GM13977 (cell line): ENCODE measurements at regions not wholly inside any gene's neighbourhood (a gene's known extent, or its start where the extent isn't known, plus 50 kb on each side); places are given as distances from the start of the nearest gene placed in this dataset.

Experiments used
- DNase-seq: peaks from one replicate; pipeline ENCODE4 v3.0.0; 2012; ENCODE audit warnings: low spot score
- CTCF ChIP-seq: IDR thresholded peaks from 2 replicates; pipeline ENCODE4 v1.5.1; 2012; ENCODE audit warnings: mild to moderate bottlenecking, control low read depth; ENCODE audit not compliant: insufficient read depth; ENCODE audit errors: extremely low read depth, missing control alignments
- in situ Hi-C: fragments of 300-500 bp; cut with MboI; formaldehyde crosslinking; loops from one replicate; pipeline ENCODE4 v1.12.0; 2022; ENCODE audit warnings: low sequenced_read_pairs, low pct_unique_long_range_greater_than_20kb, mixed read lengths, inconsistent platforms; ENCODE audit not compliant: unreplicated experiment

DNA sequence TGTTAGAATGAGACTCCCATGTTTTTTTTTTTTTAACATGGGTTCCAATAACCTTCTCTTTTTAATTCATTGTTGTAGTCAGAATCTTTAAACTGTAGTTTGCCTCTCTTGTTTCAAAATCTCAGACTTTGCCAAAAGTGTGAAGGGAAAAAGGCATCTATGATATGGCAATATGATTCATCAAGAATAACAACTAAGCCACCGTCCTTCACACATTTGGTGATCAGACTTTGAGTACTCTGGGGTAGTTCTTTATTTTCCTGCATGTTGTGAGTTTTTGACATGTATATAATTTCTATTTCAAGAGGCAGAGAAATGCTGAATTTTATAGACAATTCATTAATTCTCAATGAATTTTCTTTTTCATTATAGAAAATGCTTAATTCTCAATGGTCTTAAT, 53.5 kb upstream of the CERS6 start:
- DNase-seq: no peak
- in situ Hi-C loops: no loop called here
- TF ChIP-seq CTCF: no peak

DNA sequence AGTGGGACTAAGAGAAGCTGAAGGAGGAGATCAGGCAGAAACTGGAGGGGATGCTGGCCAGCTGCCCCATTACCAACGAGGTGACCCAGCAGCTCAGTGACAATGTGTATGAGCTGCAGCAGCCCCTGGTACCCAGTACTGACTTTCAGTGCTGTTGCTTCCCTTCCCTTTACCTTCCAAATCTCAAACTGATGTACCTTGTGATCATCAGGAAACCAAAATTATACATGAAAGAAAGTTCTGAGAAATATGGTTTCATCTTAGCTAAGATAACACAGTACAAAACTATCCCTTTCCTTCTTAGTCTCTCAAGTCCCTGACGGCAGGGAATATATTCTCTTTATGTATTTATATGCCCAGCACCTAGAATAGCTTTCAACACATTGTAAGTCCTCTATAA, 52.3 kb upstream of the CERS6 start:
- in situ Hi-C loops: no loop called here
- no peak for DNase-seq
- no peak for TF ChIP-seq CTCF

DNA sequence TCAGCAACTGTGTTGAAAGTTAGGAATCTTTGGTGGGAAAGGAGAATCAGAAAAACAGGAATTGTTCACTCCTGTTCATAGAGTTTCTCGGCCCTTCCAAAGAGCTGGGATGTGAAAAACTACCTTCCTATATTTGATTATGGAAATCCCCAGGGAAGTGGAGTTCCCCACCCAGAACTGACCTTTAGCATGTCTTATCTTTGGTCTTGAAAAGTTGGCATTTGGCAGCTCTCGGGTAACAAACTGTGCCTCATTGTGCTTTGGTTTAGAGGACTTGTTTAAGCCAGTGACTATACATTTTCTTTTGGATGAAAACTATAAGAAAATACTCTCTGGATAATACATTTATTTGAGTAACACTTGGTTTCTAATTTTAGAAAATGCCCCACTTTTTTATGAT, 51.3 kb upstream of the CERS6 start:
- TF ChIP-seq CTCF: no peak
- in situ Hi-C loops: no loop called here
- no peak for DNase-seq
